ENCODE measurements at regions not wholly inside any gene's neighbourhood (a gene's known extent, or its start where the extent isn't known, plus 50 kb on each side); places are given as distances from the start of the nearest gene placed in this dataset.

GRCh38 chr18:10114717-10115463 lies 201.1 kb downstream of the VAPA start:
- no peak for ATAC-seq
- DNase-seq: no peak
- Histone ChIP-seq H3K4me3 (no peak overlapping the region), H3K4me1 (ENCODE audit: low read depth) (no peaks in the 10 kb centered on the region), H3K9me3 (peaks cover 3% of the 10 kb centered on the region), H3K36me3 (ENCODE audit: low read depth) (no peaks in the 10 kb centered on the region)
- intact Hi-C loops (cut with DNase I, micrococcal nuclease): no loop called here
- TF ChIP-seq, protein P1, sequence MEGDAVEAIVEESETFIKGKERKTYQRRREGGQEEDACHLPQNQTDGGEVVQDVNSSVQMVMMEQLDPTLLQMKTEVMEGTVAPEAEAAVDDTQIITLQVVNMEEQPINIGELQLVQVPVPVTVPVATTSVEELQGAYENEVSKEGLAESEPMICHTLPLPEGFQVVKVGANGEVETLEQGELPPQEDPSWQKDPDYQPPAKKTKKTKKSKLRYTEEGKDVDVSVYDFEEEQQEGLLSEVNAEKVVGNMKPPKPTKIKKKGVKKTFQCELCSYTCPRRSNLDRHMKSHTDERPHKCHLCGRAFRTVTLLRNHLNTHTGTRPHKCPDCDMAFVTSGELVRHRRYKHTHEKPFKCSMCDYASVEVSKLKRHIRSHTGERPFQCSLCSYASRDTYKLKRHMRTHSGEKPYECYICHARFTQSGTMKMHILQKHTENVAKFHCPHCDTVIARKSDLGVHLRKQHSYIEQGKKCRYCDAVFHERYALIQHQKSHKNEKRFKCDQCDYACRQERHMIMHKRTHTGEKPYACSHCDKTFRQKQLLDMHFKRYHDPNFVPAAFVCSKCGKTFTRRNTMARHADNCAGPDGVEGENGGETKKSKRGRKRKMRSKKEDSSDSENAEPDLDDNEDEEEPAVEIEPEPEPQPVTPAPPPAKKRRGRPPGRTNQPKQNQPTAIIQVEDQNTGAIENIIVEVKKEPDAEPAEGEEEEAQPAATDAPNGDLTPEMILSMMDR (IDR thresholded peaks at IDR 0.05): no peak

GRCh38 chr18:10116574-10116973 lies 202.8 kb downstream of the VAPA start:
- H3K4me1 ChIP-seq (ENCODE audit: low read depth): no peaks in the 10 kb centered on the region
- no peak overlapping the region for H3K4me3 ChIP-seq
- ATAC-seq: no peak
- no peaks in the 10 kb centered on the region for H3K36me3 ChIP-seq (ENCODE audit: low read depth)
- no peak for DNase-seq
- intact Hi-C loops (cut with DNase I, micrococcal nuclease): no loop called here
- peaks cover 3% of the 10 kb centered on the region for H3K9me3 ChIP-seq
- TF ChIP-seq, protein P1 (IDR thresholded peaks at IDR 0.05): no peak

- no peaks in the 10 kb centered on the region for H3K4me1 ChIP-seq (ENCODE audit: low read depth)
- H3K4me3 ChIP-seq: no peak overlapping the region
- H3K36me3 ChIP-seq (ENCODE audit: low read depth): no peaks in the 10 kb centered on the region
- TF ChIP-seq, protein P1 (IDR thresholded peaks at IDR 0.05): no peak
- ATAC-seq: no peak
- intact Hi-C loops (cut with DNase I, micrococcal nuclease): no loop called here
- DNase-seq: no peak
- peaks cover 3% of the 10 kb centered on the region for H3K9me3 ChIP-seq
Measured at GRCh38 chr18:10119528-10119927, 205.7 kb downstream of the VAPA start.

DNA sequence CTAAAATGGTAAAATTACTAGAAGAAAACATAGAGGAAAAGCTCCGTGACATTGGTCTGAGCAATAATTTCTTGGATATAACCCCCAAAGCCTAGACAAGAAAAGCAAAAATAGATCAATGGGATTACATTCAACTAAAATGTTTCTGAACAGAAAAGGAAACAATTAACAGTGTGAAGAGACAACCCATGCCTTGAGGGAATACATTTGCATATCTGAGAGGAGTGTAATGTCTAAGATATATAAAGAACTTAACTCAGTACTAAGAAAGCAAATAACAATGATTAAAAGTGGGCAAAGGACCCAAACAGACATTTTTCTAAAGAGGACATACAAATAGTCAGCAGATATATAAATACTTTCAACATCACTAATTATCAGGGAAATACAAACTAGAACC lies 206.2 kb downstream of the VAPA start:
- TF ChIP-seq, protein P1 (IDR thresholded peaks at IDR 0.05): no peak

DNA sequence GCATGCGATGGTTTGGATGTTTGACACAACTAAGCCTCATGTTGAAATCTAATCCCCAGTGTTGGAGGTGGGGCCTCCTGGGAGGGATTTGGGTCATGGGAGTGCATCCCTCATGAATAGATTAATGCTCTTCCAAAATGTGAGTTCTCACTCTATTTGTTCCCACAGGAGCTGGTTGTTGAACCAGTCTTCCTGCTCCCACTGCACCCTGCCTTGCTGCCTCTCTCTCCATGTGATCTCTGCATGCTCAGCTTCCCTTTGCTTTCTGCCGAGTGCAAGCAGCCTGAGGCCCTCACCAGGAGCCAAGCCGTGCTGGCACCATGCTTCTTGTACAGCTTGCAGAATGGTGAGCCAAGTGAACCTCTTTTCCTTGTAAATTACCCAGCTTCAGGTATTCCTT lies 206.8 kb downstream of the VAPA start:
- H3K4me1 ChIP-seq (ENCODE audit: low read depth): no peaks in the 10 kb centered on the region
- H3K9me3 ChIP-seq: peaks cover 3% of the 10 kb centered on the region
- no peaks in the 10 kb centered on the region for H3K36me3 ChIP-seq (ENCODE audit: low read depth)
- intact Hi-C loops (cut with DNase I, micrococcal nuclease): no loop called here
- H3K4me3 ChIP-seq: no peak overlapping the region
- TF ChIP-seq, protein P1 (IDR thresholded peaks at IDR 0.05): no peak
- no peak for ATAC-seq
- DNase-seq: no peak

More for the DNA sequence above, 206.2 kb downstream of the VAPA start:
- ATAC-seq (no peak), DNase-seq (no peak)
- Histone ChIP-seq H3K4me1 (ENCODE audit: low read depth) (no peaks in the 10 kb centered on the region), H3K4me3 (no peak overlapping the region), H3K36me3 (ENCODE audit: low read depth) (no peaks in the 10 kb centered on the region), H3K9me3 (peaks cover 3% of the 10 kb centered on the region)
- intact Hi-C loops (cut with DNase I, micrococcal nuclease): no loop called here
